Gastrocnemius medialis (tissue), 4 donors: ENCODE measurements at regions not wholly inside any gene's neighbourhood (a gene's known extent, or its start where the extent isn't known, plus 50 kb on each side); places are given as distances from the start of the nearest gene placed in this dataset.
"Not testable (repeated sequence)": the region's sequence is repeated elsewhere in the genome, so short reads cannot be mapped to it uniquely, and the experiment has no call there.

ENCODE experiments used
- ATAC-seq, 2 donors: fragments of 150-250 bp; one replicate each; pipeline ENCODE4 v1.9.1; 2016
- DNase-seq, 2 donors: peaks; one replicate each; pipeline ENCODE4 v3.0.0-alpha.2; 2019
- H3K27ac ChIP-seq, 4 donors: fragments of 200-600 bp; sonication (generic); 1 replicate in 1 of 4; 2 replicates in 3 of 4; pipeline ENCODE4 v1.5.1; 2016 to 2018; ENCODE audit warnings: mild to moderate bottlenecking in 2 of 4, moderate library complexity in 1 of 4
- H3K27me3 ChIP-seq, 3 donors: fragments of 200-600 bp; sonication (generic) in 2 of 3; 1 replicate in 1 of 3; 2 replicates in 2 of 3; pipeline versions ENCODE4 v1.5.1 to v1.6.0; 2016 to 2019; ENCODE audit warnings: mild to moderate bottlenecking in 1 of 3, moderate library complexity in 1 of 3
- H3K36me3 ChIP-seq, 2 donors: fragments of 200-600 bp; sonication (generic) in 1 of 2; one replicate each; pipeline ENCODE4 v1.5.1; 2017 to 2018
- H3K4me1 ChIP-seq, 2 donors: fragments of 200-600 bp; sonication (generic) in 1 of 2; one replicate each; pipeline ENCODE4 v1.5.1; 2016 to 2017; ENCODE audit warnings: mild to moderate bottlenecking in 2 of 2
- H3K4me3 ChIP-seq, 4 donors: fragments of 200-600 bp; sonication (generic) in 3 of 4; 1 replicate in 1 of 4; 2 replicates in 3 of 4; pipeline ENCODE4 v1.5.1; 2016 to 2019; ENCODE audit warnings: mild to moderate bottlenecking in 2 of 4
- H3K9me3 ChIP-seq, 3 donors: fragments of 200-600 bp; sonication (generic) in 2 of 3; 1 replicate in 1 of 3; 2 replicates in 2 of 3; pipeline ENCODE4 v1.5.1; 2016 to 2019
- CTCF ChIP-seq, 5 experiments: fragments of 450-650 bp in 3 of 5; fragments of 200-600 bp in 2 of 5; sonication (generic) in 2 of 5; IDR thresholded peaks in 4 of 5; conservative IDR thresholded peaks in 1 of 5; 1 replicate in 4 of 5; 2 replicates in 1 of 5; pipeline ENCODE4 v1.5.1; 2016 to 2019; ENCODE audit warnings: antibody characterized with exemption in 5 of 5, mild to moderate bottlenecking in 3 of 5, moderate library complexity in 3 of 5
- POLR2A ChIP-seq, 2 donors: fragments of 450-650 bp; IDR thresholded peaks; one replicate each; pipeline ENCODE4 v1.6.1; 2017; ENCODE audit warnings: antibody characterized with exemption in 2 of 2, mild to moderate bottlenecking in 2 of 2, moderate library complexity in 2 of 2
- in situ Hi-C, 4 donors: fragments of 200-750 bp; cut with MboI; loops; one replicate each; pipeline versions ENCODE4 v1.15.0 to v1.8.0; 2017; ENCODE audit warnings: low sequenced_read_pairs in 4 of 4
- intact Hi-C: fragments of 100-400 bp; cut with DNase I; formaldehyde crosslinking; loops from one replicate; pipeline ENCODE4 v1.15.1; 2023; ENCODE audit warnings: low total_unique reads

- H3K27ac ChIP-seq, H3K9me3 ChIP-seq, in situ Hi-C loops, H3K27me3 ChIP-seq, H3K36me3 ChIP-seq, ATAC-seq, DNase-seq, H3K4me3 ChIP-seq, intact Hi-C loops: not testable (repeated sequence)
- peaks cover 34 to 48% of the 10 kb centered on the region in 2 donors for H3K4me1 ChIP-seq
Observed at GRCh38 chr3:32042867-32043266, 61.3 kb downstream of the ZNF860 start.

DNA sequence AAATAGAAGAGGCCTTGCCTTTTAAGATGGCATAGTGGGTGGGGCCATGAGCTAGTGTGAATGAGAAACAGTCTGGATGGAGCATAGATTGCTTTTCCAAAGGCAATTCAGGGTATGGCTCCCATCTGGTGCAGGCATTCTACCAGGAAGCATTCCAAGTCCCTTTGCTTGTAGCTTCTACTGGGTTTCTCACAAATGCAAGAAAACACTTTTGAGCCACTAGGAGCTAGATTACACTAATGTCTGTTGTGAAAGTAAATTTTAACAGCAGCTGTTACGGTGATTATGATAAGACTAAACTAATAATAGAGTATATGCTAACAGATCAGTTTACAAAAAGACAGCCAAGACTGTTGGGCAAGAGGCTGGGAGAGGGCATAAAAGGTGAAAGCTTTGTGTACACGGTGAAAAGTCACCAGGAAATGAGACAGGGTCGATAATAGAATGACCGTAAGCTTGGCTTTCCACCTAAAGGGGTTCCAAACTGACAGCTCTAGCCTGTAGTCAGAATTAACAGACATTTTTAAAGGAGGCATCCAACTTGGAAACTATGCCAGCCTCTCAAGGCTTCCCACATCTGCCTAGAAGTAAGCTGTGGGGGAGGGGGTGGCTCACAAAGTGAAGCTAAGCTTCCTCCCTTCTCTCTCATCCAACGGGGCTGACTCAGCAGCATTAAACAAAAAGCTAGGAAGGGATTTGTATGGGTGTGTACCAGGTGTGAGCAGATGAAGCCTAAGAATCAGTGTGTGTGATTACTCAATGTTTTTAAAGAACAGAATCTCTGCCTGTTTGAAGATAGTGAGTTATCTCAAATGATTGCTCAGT lies 61.1 kb upstream of the GPD1L start:
- H3K4me1 ChIP-seq: peaks cover 28 to 38% of the 10 kb centered on the region in 2 donors
- peak overlapping the region; percentile 17 to 37 (median 32) for H3K4me3 ChIP-seq
- intact Hi-C loops: loop anchor here (1.0 to 2.0 kb wide), 2 partner anchors 8 to 61 kb away; partner anchors contain the start of gene GPD1L

GRCh38 chr3:32046102-32046501 lies 60.3 kb upstream of the GPD1L start:
- H3K36me3 ChIP-seq: no peaks in the 10 kb centered on the region
- intact Hi-C loops: no loop called here
- no peak for TF ChIP-seq POLR2A (IDR thresholded peaks at IDR 0.05)
- TF ChIP-seq CTCF (IDR thresholded peaks at IDR 0.05 in 4 of 5, conservative IDR thresholded peaks at IDR 0.05 in 1 of 5): no peak
- no peaks in the 10 kb centered on the region for H3K27me3 ChIP-seq
- H3K4me3 ChIP-seq: peak overlapping the region in 1 of 4 donors; percentile 30
- peaks cover 23 to 33% of the 10 kb centered on the region in 2 donors for H3K4me1 ChIP-seq
- ATAC-seq: no peak
- no peak for DNase-seq
- in situ Hi-C loops: no loop called here
- H3K9me3 ChIP-seq: no peaks in the 10 kb centered on the region
- H3K27ac ChIP-seq: peak overlapping the region; percentile 84 to 88 (median 88)

More for the DNA sequence above, 61.1 kb upstream of the GPD1L start:
- TF ChIP-seq CTCF (IDR thresholded peaks at IDR 0.05 in 4 of 5, conservative IDR thresholded peaks at IDR 0.05 in 1 of 5) (peak in 2 of 5 experiments; percentile 13 to 26), POLR2A (IDR thresholded peaks at IDR 0.05) (no peak)
- no peaks in the 10 kb centered on the region for H3K9me3 ChIP-seq
- H3K27me3 ChIP-seq: no peaks in the 10 kb centered on the region
- peak; percentile 94 to 96 for ATAC-seq
- DNase-seq: peak; percentile 67 to 78
- no peaks in the 10 kb centered on the region for H3K36me3 ChIP-seq
- in situ Hi-C loops: no loop called here
- peak overlapping the region; percentile 84 to 88 (median 88) for H3K27ac ChIP-seq

DNA sequence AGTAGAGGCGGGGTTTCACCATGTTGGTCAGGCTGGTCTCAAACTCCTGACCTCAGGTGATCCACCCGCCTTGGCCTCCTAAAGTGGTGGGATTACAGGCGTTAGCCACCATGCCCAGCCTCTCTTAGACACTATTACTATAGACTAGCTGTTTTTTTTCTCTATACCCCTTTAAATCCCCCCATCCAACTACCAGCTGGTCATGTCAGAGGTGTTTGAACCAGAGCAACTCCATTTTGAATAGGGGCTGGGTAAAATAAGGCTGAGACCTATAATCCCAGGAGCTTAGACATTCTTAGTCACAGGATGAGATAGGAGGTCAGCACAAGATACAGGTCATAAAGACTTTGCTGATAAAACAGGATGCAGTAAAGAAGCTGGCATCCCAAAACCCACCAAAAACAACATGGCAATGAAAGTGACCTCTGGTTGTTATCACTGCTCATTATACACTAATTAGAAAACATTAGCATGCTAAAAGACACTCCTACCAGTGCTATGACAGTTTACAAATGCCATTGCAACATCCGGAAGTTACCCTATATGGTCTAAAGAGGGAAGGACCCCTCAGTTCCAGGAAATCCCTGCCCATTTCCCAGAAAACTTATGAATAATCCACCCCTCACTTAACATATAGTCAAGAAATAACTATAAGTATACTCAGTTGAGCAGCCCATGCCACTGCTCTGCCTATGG lies 57.8 kb upstream of the GPD1L start:
- intact Hi-C loops: no loop called here
- DNase-seq: no peak
- Histone ChIP-seq H3K4me1 (peaks cover 15 to 29% of the 10 kb centered on the region in 2 donors), H3K27me3 (no peaks in the 10 kb centered on the region), H3K9me3 (no peaks in the 10 kb centered on the region), H3K27ac (no peak overlapping the region), H3K4me3 (no peak overlapping the region), H3K36me3 (no peaks in the 10 kb centered on the region)
- no peak for ATAC-seq
- TF ChIP-seq POLR2A (IDR thresholded peaks at IDR 0.05) (no peak), CTCF (IDR thresholded peaks at IDR 0.05 in 4 of 5, conservative IDR thresholded peaks at IDR 0.05 in 1 of 5) (no peak)
- in situ Hi-C loops: no loop called here

DNA sequence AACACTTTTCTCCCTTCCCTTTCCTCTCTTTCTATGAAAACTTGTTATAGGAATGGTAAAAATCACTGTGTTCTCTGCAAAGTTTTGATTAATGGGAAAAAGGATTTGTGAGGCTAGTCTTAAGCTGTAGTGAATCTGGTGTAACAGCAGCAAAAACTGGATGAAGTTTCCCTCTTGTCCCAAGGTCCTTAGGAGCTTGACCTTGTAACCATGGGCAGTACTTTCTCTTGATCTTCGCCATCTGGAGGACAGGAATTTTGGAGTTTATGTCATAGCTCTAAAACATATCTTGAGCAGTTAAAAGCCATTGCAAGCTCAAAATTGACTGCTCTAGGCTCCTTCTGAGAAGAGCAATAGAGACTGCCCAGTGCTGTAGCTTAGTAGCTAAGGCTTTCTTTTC lies 56.5 kb upstream of the GPD1L start:
- H3K4me3 ChIP-seq: no peak overlapping the region
- in situ Hi-C loops: no loop called here
- peaks cover 8 to 27% of the 10 kb centered on the region in 2 donors for H3K4me1 ChIP-seq
- DNase-seq (no peak), ATAC-seq (no peak)
- TF ChIP-seq CTCF (IDR thresholded peaks at IDR 0.05 in 4 of 5, conservative IDR thresholded peaks at IDR 0.05 in 1 of 5) (no peak), POLR2A (IDR thresholded peaks at IDR 0.05) (no peak)
- no peaks in the 10 kb centered on the region for H3K27me3 ChIP-seq
- intact Hi-C loops: no loop called here
- no peaks in the 10 kb centered on the region for H3K9me3 ChIP-seq
- no peaks in the 10 kb centered on the region for H3K36me3 ChIP-seq
- H3K27ac ChIP-seq: no peak overlapping the region

DNA sequence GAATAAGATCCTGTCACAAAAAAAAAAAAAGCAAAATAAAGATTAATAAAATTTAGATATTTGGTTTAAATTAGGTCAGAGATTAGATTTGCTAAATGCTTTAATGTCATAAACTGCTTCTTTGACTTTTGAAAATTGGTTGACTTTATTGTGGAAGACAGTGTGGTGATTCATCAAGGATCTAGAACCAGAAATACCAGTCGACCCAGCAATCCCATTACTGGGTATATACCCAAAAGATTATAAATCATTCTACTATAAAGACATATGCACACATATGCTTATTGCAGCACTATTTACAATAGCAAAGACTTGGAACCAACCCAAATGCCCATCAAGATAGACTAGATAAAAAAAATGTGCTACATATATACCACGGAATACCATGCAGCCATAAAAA lies 54.2 kb upstream of the GPD1L start:
- intact Hi-C loops, DNase-seq, ATAC-seq: not testable (repeated sequence)

GRCh38 chr3:32052851-32053250 lies 53.6 kb upstream of the GPD1L start:
- not testable (repeated sequence) for DNase-seq, ATAC-seq

More for the DNA sequence above, 54.2 kb upstream of the GPD1L start:
- in situ Hi-C loops, H3K36me3 ChIP-seq, H3K4me3 ChIP-seq, H3K27me3 ChIP-seq, H3K9me3 ChIP-seq, H3K4me1 ChIP-seq, H3K27ac ChIP-seq: not testable (repeated sequence)

More at GRCh38 chr3:32052851-32053250, 53.6 kb upstream of the GPD1L start:
- intact Hi-C loops: loop anchor here (1.0 kb wide), 1 partner anchor 8 kb away; no protein-coding TSS in a partner anchor
- H3K27me3 ChIP-seq, H3K4me1 ChIP-seq, in situ Hi-C loops, H3K4me3 ChIP-seq, H3K36me3 ChIP-seq, H3K9me3 ChIP-seq: not testable (repeated sequence)
- H3K27ac ChIP-seq: peak overlapping the region in 3 of 4 donors; percentile 25 to 31 (median 26)
